Rectal smooth muscle tissue (tissue), 1 donor: ENCODE measurements at regions not wholly inside any gene's neighbourhood (a gene's known extent, or its start where the extent isn't known, plus 50 kb on each side); places are given as distances from the start of the nearest gene placed in this dataset.

Source experiments
- H3K27ac ChIP-seq: one replicate; pipeline ENCODE4 v1.7.0; 2013; ENCODE audit warnings: low read depth, low read length, inconsistent platforms
- H3K27me3 ChIP-seq: one replicate; pipeline ENCODE4 v1.7.0; 2013; ENCODE audit warnings: low read length; ENCODE audit not compliant: control insufficient read depth, insufficient read depth
- H3K36me3 ChIP-seq: one replicate; pipeline ENCODE4 v1.7.0; 2013; ENCODE audit warnings: low read length; ENCODE audit not compliant: control insufficient read depth, insufficient read depth
- H3K4me1 ChIP-seq: one replicate; pipeline ENCODE4 v1.7.0; 2013; ENCODE audit warnings: low read length; ENCODE audit not compliant: control insufficient read depth, insufficient read depth
- H3K4me3 ChIP-seq: one replicate; pipeline ENCODE4 v1.7.0; 2013; ENCODE audit warnings: low read length
- H3K9ac ChIP-seq: one replicate; pipeline ENCODE4 v1.7.0; 2013; ENCODE audit warnings: low read length

DNA sequence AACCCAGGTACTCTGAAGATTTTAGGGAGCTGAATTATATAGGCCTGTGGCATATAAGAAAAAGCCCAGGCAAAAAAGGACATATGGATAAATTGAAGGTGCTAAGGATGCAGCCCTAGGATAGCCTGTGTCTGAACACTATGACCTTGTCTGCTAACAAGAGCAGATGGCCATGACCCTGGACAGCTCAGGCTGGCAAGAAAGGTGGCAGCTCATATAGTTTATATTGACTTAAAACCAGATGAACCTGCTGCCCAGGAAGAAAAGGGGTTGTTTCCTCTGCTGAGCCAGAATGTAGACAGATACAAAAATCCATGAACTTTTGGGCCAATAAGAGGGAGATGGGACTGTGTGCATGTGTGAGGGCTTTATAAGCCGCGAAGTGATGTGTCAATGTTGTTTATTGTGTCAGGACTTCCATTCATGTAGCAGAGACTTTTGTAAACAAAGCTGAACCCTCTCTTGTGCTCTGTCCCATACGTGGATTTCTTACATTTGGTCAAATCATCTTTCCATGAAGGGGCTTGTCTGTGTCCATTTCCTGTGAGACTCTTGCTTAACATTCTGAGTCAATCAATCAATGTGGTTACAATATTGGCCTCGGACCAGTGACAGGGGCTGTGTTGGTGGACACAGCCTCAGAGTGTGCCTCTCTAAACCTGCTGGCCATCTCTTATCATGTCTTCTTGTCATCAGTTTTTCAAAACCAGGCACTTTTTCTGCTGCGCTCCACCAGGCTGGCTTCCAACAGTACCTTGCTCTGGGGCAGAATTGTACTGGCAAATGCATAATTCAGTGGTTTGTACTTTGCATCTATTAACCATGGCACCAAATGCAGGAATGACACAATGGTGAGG, 321.2 kb downstream of the WDR72 start:
- Histone ChIP-seq H3K36me3 (no peaks in the 10 kb centered on the region), H3K27ac (no peak overlapping the region), H3K9ac (no peak overlapping the region), H3K4me1 (no peaks in the 10 kb centered on the region), H3K4me3 (no peak overlapping the region), H3K27me3 (no peaks in the 10 kb centered on the region)

GRCh38 chr15:53437366-53437765, 322.1 kb downstream of the WDR72 start:
- H3K27me3 ChIP-seq = no peaks in the 10 kb centered on the region
- no peaks in the 10 kb centered on the region for H3K4me1 ChIP-seq
- no peak overlapping the region for H3K9ac ChIP-seq
- no peak overlapping the region for H3K27ac ChIP-seq
- H3K4me3 ChIP-seq = no peak overlapping the region
- H3K36me3 ChIP-seq = no peaks in the 10 kb centered on the region

DNA sequence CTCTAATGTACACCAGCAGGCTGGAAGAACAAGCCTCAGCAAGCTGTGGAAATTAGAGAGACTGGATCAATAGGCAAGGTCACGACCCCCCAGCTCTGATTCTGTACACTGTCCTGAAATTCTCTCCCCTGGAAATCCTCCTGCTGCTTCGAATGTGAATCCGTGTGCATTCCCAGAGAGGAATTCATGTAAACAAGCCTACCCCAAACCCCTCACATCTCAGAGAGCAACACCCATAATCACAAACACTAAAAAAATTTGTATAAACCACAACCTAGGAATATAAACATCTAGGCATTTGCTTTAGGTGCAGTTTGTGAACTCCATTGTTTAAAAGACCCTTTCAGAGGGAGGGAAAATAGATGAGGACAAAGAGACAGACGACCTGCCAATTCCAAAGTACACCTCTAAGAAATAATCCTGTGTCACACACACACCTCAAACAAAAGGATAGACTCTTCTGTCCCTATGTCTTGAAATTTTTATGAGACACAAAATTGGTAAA, 325.2 kb downstream of the WDR72 start:
- Histone ChIP-seq H3K9ac (no peak overlapping the region), H3K27me3 (no peaks in the 10 kb centered on the region), H3K36me3 (no peaks in the 10 kb centered on the region), H3K4me3 (no peak overlapping the region), H3K4me1 (no peaks in the 10 kb centered on the region), H3K27ac (no peak overlapping the region)

DNA sequence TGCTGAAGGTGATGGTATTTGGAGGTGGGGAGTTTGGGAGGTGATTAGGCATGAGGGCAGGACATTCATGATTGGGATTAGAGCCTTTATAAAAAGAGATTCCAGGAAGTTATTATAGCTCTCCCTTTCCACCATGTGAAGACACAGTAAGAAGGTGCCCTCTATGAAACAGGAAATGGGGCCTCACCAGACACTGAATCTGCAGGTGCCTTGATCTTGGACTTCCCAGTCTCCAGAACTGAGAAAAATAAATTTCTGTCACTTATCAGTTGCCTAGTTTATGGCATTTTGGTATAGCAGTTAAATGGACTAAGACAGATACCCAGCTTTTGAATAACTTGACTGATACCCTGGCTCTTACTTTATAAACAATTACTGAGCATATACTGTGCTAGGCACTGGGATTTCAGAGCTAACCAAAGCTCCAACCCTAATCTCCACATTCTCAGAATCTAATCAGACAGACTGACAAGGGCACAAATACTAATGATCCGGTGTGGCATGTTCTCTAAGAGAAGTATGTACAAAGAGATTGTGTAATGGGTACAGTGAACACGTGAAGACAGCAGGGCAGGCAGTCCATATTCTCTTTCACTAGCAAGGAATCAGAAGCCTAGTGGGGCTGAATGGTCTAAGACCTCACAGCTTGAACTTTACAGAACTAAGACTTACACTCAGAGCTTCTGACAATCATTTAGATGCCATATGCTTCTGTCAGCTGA, 343.1 kb downstream of the WDR72 start:
- Histone ChIP-seq H3K27ac (no peak overlapping the region), H3K27me3 (no peaks in the 10 kb centered on the region), H3K36me3 (no peaks in the 10 kb centered on the region), H3K4me3 (no peak overlapping the region), H3K4me1 (no peaks in the 10 kb centered on the region), H3K9ac (no peak overlapping the region)

GRCh38 chr15:53414167-53414566, 345.3 kb downstream of the WDR72 start:
- H3K27me3 ChIP-seq = no peaks in the 10 kb centered on the region
- H3K36me3 ChIP-seq = no peaks in the 10 kb centered on the region
- no peak overlapping the region for H3K27ac ChIP-seq
- no peak overlapping the region for H3K9ac ChIP-seq
- no peak overlapping the region for H3K4me3 ChIP-seq
- H3K4me1 ChIP-seq = no peaks in the 10 kb centered on the region

DNA sequence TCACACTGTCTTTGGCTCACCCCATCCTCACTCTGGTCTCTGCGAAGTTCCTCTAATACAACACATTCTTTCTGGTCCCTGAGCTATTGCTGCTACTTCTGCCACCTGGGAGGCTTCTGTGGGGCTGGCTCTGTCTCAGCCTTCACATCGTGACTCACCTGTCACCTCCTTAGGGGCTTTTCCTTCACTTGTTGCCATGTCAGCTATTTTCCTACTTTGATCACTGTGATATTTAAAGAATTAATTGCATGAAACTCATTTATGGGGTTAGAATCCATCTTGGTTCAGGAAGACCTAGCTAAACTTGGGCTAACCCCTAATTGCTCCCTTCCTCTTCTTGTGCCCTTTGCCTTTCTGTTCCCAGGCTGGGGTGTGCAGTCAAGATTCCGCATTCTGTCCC, 346.9 kb downstream of the WDR72 start:
- no peak overlapping the region for H3K27ac ChIP-seq
- no peaks in the 10 kb centered on the region for H3K36me3 ChIP-seq
- no peak overlapping the region for H3K9ac ChIP-seq
- no peak overlapping the region for H3K4me3 ChIP-seq
- H3K4me1 ChIP-seq = no peaks in the 10 kb centered on the region
- no peaks in the 10 kb centered on the region for H3K27me3 ChIP-seq

- H3K36me3 ChIP-seq = no peaks in the 10 kb centered on the region
- H3K4me3 ChIP-seq = no peak overlapping the region
- H3K9ac ChIP-seq = no peak overlapping the region
- H3K4me1 ChIP-seq = no peaks in the 10 kb centered on the region
- no peaks in the 10 kb centered on the region for H3K27me3 ChIP-seq
- H3K27ac ChIP-seq = no peak overlapping the region
Observed at GRCh38 chr15:53404930-53405493, 354.5 kb downstream of the WDR72 start.

DNA sequence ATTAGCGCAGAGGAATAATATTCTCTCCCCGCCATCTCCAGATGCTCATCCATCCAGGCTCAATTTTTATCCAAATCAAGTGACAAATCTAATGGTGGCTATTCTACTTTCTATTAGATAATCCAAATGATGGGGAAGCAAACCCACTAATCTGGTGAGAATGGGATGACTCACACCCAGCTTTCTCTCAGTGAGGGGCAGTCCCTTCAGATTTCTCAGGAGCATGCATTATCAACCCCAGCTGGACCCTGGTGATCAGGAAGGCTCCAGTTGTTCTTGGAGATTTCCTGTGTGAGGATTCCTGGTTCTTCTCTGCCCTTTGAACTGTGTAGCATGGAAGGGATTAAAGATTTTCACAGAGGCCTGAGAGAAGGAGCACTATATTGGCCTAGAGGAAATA, 358.0 kb downstream of the WDR72 start:
- Histone ChIP-seq H3K9ac (no peak overlapping the region), H3K36me3 (no peaks in the 10 kb centered on the region), H3K27ac (no peak overlapping the region), H3K27me3 (no peaks in the 10 kb centered on the region), H3K4me3 (no peak overlapping the region), H3K4me1 (no peaks in the 10 kb centered on the region)

GRCh38 chr15:53400986-53401385, 358.5 kb downstream of the WDR72 start:
- Histone ChIP-seq H3K27ac (no peak overlapping the region), H3K4me1 (no peaks in the 10 kb centered on the region), H3K9ac (no peak overlapping the region), H3K36me3 (no peaks in the 10 kb centered on the region), H3K27me3 (no peaks in the 10 kb centered on the region), H3K4me3 (no peak overlapping the region)

DNA sequence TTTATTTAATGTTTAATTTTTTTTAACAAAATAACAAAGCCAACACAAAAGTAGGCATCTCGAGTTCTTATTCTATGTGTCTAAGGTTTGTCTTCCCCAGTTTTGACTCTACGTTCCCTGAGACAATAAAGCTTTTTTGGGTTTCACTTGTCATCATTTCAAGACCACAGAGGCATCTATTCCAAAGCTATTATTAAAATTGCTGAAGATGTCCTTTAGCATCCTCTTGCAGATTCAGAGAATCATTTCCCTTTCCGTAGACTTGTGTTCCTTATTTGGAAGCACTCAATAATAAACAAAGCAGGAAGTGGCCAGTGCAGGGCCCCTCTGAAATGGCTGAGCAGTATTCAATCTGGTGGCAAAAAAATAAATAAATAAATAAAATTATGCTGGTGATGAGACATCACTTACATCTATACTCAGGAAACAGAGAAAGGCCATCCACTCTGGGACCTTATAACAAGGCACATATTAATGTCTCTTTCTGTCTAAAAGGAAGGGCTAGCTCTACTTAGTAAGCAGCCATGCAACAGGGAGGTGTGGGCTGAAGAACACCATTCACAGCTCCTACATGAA, 362.3 kb downstream of the WDR72 start:
- H3K9ac ChIP-seq = no peak overlapping the region
- H3K4me3 ChIP-seq = no peak overlapping the region
- no peaks in the 10 kb centered on the region for H3K27me3 ChIP-seq
- H3K4me1 ChIP-seq = no peaks in the 10 kb centered on the region
- H3K36me3 ChIP-seq = no peaks in the 10 kb centered on the region
- H3K27ac ChIP-seq = no peak overlapping the region

- H3K36me3 ChIP-seq = no peaks in the 10 kb centered on the region
- no peak overlapping the region for H3K9ac ChIP-seq
- no peaks in the 10 kb centered on the region for H3K27me3 ChIP-seq
- H3K27ac ChIP-seq = no peak overlapping the region
- no peaks in the 10 kb centered on the region for H3K4me1 ChIP-seq
- H3K4me3 ChIP-seq = no peak overlapping the region
Observed at GRCh38 chr15:53395871-53396270, 363.6 kb downstream of the WDR72 start.

- Histone ChIP-seq H3K4me1 (no peaks in the 10 kb centered on the region), H3K36me3 (no peaks in the 10 kb centered on the region), H3K9ac (no peak overlapping the region), H3K4me3 (no peak overlapping the region), H3K27ac (no peak overlapping the region), H3K27me3 (no peaks in the 10 kb centered on the region)
Observed at GRCh38 chr15:53390549-53390948, 368.9 kb downstream of the WDR72 start.
